C4-2B (cell line): ENCODE measurements at regions not wholly inside any gene's neighbourhood (a gene's known extent, or its start where the extent isn't known, plus 50 kb on each side); places are given as distances from the start of the nearest gene placed in this dataset.
"Not testable (repeated sequence)": the region's sequence is repeated elsewhere in the genome, so short reads cannot be mapped to it uniquely, and the experiment has no call there.

Source experiments
- H3K27ac ChIP-seq: fragments of 450-650 bp; 2 replicates; pipeline ENCODE4 v1.5.1; 2017
- CTCF ChIP-seq: fragments of 450-650 bp; conservative IDR thresholded peaks from 2 replicates; pipeline ENCODE4 v1.5.1; 2017; ENCODE audit warnings: mild to moderate bottlenecking
- ZFX ChIP-seq: fragments of 450-650 bp; IDR thresholded peaks from 2 replicates; pipeline ENCODE4 v1.6.1; 2017

DNA sequence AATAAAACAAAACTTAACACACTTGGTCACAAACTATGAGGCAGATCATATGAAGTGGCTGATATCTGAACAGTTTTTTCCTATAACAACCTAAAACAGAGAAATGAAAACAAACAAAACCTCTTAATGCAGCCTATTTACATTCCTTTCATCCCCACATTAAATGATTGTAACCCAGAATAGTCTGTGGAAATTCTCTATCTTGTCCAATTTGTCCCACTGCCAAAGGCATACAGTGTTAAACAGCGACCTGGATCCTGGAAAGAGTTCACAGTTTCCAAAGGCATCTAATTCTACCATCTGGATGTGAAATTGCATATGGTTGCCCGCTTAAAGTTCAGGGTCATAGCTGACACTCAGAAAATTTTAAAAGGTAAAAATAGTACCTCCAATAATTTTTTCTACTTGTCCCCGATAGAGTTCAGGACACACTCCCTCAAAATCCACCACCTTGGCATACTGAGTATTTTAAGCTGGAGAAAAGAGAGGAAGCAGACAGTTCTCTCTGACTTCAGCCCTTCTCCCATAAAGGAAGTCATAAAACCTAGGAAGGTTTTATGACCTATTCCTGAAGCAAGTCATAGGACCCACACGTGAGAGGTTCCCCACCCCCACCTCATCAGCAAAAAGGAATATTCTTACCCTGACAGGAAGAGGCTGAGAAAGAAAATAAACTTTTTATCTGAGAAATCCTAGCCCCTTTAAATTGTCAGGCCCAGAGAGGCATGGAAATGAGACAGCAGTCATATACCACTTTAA is 270.2 kb downstream of the PAPSS1 start:
- TF ChIP-seq CTCF (no peak), ZFX (no peak)
- H3K27ac ChIP-seq = no peak overlapping the region

DNA sequence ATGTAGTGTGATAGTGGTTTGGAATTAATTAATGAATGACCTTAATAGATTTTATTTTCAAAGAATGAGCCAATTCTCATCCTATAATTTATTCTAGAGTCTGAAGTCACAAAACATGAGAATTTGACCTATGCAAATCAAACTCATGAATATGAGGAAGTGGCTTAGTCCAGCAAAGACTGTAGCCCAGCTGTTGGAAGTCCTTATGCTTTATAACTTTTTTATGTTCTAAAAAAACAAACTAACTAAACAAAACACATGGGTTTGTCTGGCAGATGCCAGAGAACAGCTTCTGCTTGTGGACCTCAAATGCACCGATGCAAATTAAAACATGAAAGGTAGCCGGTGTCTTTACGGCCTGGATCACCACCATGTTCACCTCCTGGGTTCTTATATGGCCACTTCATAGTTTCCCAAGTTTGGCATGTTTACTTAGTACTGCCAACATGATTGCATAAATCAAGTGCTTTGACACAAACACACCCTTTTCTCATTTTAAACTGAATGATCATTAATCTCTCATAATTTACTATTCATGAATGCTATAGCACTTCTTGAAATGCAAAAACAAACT is 277.4 kb downstream of the PAPSS1 start:
- no peak for TF ChIP-seq ZFX
- TF ChIP-seq CTCF = no peak

GRCh38 chr4:107439401-107439800 is 280.6 kb downstream of the PAPSS1 start:
- TF ChIP-seq ZFX (no peak), CTCF (no peak)
- H3K27ac ChIP-seq = no peak overlapping the region

More for the DNA sequence above, 277.4 kb downstream of the PAPSS1 start:
- H3K27ac ChIP-seq = no peak overlapping the region

DNA sequence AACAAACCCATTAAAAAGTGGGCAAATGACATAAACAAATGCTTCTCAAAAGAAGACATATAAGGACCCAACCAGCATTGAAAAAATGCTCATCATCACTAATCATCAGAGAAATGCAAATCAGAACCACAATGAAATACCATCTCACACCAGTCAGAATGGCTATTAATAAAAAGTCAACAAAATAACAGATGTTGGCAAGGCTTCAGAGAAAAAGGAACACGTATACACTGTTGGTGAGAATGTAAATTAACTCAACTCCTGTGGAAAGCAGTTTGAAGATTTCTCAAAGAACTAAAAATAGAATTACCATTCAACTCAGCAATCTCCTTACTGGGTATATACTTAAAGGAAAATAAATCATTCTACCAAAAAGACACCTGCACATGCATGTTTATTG is 283.6 kb downstream of the PAPSS1 start:
- not testable (repeated sequence) for H3K27ac ChIP-seq

GRCh38 chr4:107432451-107432850 is 287.6 kb downstream of the PAPSS1 start:
- TF ChIP-seq CTCF = no peak
- no peak for TF ChIP-seq ZFX

GRCh38 chr4:107423677-107424405 is 296.2 kb downstream of the PAPSS1 start:
- no peak for TF ChIP-seq CTCF
- TF ChIP-seq ZFX = no peak
- H3K27ac ChIP-seq = no peak overlapping the region

More at GRCh38 chr4:107432451-107432850, 287.6 kb downstream of the PAPSS1 start:
- H3K27ac ChIP-seq = no peak overlapping the region

GRCh38 chr4:107419536-107419935 is 300.5 kb downstream of the PAPSS1 start:
- not testable (repeated sequence) for H3K27ac ChIP-seq

- no peak for TF ChIP-seq CTCF
- no peak for TF ChIP-seq ZFX
- no peak overlapping the region for H3K27ac ChIP-seq
Observed at GRCh38 chr4:107419052-107419451, 301.0 kb downstream of the PAPSS1 start.

DNA sequence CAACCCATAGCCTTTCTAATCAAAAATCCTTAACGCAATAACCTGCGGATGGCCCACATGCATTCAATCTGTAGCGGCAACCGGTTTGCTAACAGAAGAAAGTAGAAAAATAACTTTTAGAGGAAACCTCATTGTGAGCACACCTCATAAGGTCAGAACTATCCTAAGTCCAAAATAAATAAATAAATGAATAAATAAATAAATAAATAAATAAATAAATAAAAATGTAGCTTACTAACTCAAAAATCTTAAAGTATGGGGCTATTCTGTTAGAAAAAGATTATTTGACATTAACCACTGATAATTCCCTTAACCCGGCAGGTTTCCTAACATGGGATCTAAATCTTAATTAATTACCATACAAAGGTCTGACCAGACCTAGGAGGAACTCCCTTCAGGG is 304.5 kb downstream of the PAPSS1 start:
- not testable (repeated sequence) for H3K27ac ChIP-seq

GRCh38 chr4:107409872-107410271 is 310.2 kb downstream of the PAPSS1 start:
- not testable (repeated sequence) for H3K27ac ChIP-seq
